Upper lobe of left lung (tissue), 4 donors: ENCODE measurements at regions not wholly inside any gene's neighbourhood (a gene's known extent, or its start where the extent isn't known, plus 50 kb on each side); places are given as distances from the start of the nearest gene placed in this dataset.

ENCODE experiments used
- CTCF ChIP-seq, 6 experiments: fragments of 450-650 bp in 4 of 6; fragments of 200-600 bp in 2 of 6; sonication (generic) in 2 of 6; IDR thresholded peaks; one replicate each; pipeline ENCODE4 v1.5.1; 2016 to 2019; ENCODE audit warnings: antibody characterized with exemption in 6 of 6
- EP300 ChIP-seq, 4 donors: sonication (generic); formaldehyde crosslinking; IDR thresholded peaks; one replicate each; pipeline ENCODE4 v1.5.1; 2017; ENCODE audit warnings: antibody characterized with exemption in 4 of 4, control low read depth in 2 of 4
- POLR2AphosphoS5 ChIP-seq, 2 donors: sonication (generic); formaldehyde crosslinking; IDR thresholded peaks; one replicate each; pipeline ENCODE4 v1.5.1; 2017; ENCODE audit warnings: antibody characterized with exemption in 2 of 2

DNA sequence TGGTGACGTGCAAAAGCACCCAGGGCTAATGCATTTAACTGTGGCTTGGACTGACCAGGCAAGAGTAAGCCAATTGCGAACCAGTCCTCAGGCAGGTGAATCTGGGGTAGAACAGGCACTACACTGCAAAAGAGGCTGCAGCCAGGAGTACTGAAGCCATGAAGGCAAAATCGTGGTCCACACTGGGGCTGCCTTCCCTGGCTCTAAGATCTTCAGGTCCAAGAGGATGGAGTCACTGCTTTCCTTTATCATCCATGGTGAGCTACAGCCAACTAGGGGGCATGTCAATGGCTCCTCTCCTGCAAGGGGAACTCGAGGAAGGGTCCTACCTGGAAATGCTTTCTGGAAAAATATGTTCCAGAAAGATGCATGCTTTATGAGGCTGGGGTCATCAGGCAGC, 100.6 kb upstream of the AJAP1 start:
- TF ChIP-seq CTCF (IDR thresholded peaks at IDR 0.05) (no peak), EP300 (IDR thresholded peaks at IDR 0.05) (no peak), POLR2AphosphoS5 (IDR thresholded peaks at IDR 0.05) (no peak)
